ENCODE measurements at regions not wholly inside any gene's neighbourhood (a gene's known extent, or its start where the extent isn't known, plus 50 kb on each side); places are given as distances from the start of the nearest gene placed in this dataset.

GRCh38 chr20:51196991-51197651 lies 174.2 kb upstream of the KCNG1 start:
- TF ChIP-seq CTCF (IDR thresholded peaks at IDR 0.05) (no peak), POLR2AphosphoS5 (IDR thresholded peaks at IDR 0.05) (no peak)

Data from stomach (tissue), 4 donors.